Esophagus muscularis mucosa (tissue), 4 donors: ENCODE measurements at regions not wholly inside any gene's neighbourhood (a gene's known extent, or its start where the extent isn't known, plus 50 kb on each side); places are given as distances from the start of the nearest gene placed in this dataset.
"Not testable (repeated sequence)": the region's sequence is repeated elsewhere in the genome, so short reads cannot be mapped to it uniquely, and the experiment has no call there.

ENCODE experiments used
- DNase-seq: peaks from one replicate; pipeline ENCODE4 v3.0.0-alpha.2; 2017; ENCODE audit errors: extremely low spot score
- H3K27ac ChIP-seq, 4 donors: fragments of 200-600 bp; sonication (generic); replicated peaks in 1 of 4; 1 replicate in 3 of 4; 2 replicates in 1 of 4; pipeline ENCODE4 v1.5.1; 2016 to 2019; ENCODE audit warnings: mild to moderate bottlenecking in 1 of 4
- H3K27me3 ChIP-seq, 4 donors: fragments of 200-600 bp; sonication (generic); one replicate each; pipeline versions ENCODE4 v1.5.1 to v1.6.0; 2016 to 2019
- H3K36me3 ChIP-seq, 4 donors: fragments of 200-600 bp; sonication (generic); one replicate each; pipeline ENCODE4 v1.5.1; 2016 to 2019
- H3K4me1 ChIP-seq, 4 donors: fragments of 200-600 bp; sonication (generic); one replicate each; pipeline ENCODE4 v1.5.1; 2016 to 2019
- H3K4me3 ChIP-seq, 4 donors: fragments of 200-600 bp; sonication (generic); 1 replicate in 2 of 4; 2 replicates in 2 of 4; pipeline ENCODE4 v1.5.1; 2016 to 2019; ENCODE audit warnings: mild to moderate bottlenecking in 4 of 4, moderate library complexity in 1 of 4
- H3K9me3 ChIP-seq, 4 donors: fragments of 200-600 bp; sonication (generic); 1 replicate in 3 of 4; 2 replicates in 1 of 4; pipeline ENCODE4 v1.5.1; 2016 to 2019
- CTCF ChIP-seq, 3 experiments: fragments of 200-600 bp in 2 of 3; fragments of 450-650 bp in 1 of 3; sonication (generic) in 2 of 3; IDR thresholded peaks; one replicate each; pipeline ENCODE4 v1.5.1; 2017 to 2019; ENCODE audit warnings: antibody characterized with exemption in 3 of 3, mild to moderate bottlenecking in 2 of 3, moderate library complexity in 1 of 3
- EP300 ChIP-seq: sonication (generic); formaldehyde crosslinking; IDR thresholded peaks from one replicate; pipeline ENCODE4 v1.6.1; 2017; ENCODE audit warnings: antibody characterized with exemption
- POLR2A ChIP-seq: fragments of 450-650 bp; IDR thresholded peaks from one replicate; pipeline ENCODE4 v1.6.1; 2017; ENCODE audit warnings: antibody characterized with exemption, moderate library complexity, mild to moderate bottlenecking, low read depth
- POLR2AphosphoS5 ChIP-seq, 2 donors: sonication (generic); formaldehyde crosslinking; IDR thresholded peaks; one replicate each; pipeline ENCODE4 v1.6.1; 2017; ENCODE audit warnings: antibody characterized with exemption in 2 of 2
- WGBS: methylation state at CpG from one replicate; pipeline ENCODE4 v1.1.5; 2018; 5-methylcytosine and 5-hydroxymethylcytosine counted together
- intact Hi-C: fragments of 100-400 bp; cut with DNase I; formaldehyde crosslinking; loops from one replicate; pipeline ENCODE4 v1.15.1; 2023

- Histone ChIP-seq H3K4me1 (peaks cover 14 to 22% (median 17%) of the 10 kb centered on the region in 4 donors), H3K9me3 (no peaks in the 10 kb centered on the region), H3K36me3 (no peaks in the 10 kb centered on the region), H3K4me3 (no peak overlapping the region), H3K27ac (no peak overlapping the region), H3K27me3 (no peaks in the 10 kb centered on the region)
- DNase-seq: no peak
- TF ChIP-seq POLR2AphosphoS5 (IDR thresholded peaks at IDR 0.05) (no peak), POLR2A (no peak), EP300 (no peak), CTCF (IDR thresholded peaks at IDR 0.05) (no peak)
- intact Hi-C loops: no loop called here
- whole genome bisulfite sequencing: 89% methylated on average over 1 of the region's 1 CpG
Observed at GRCh38 chr10:21289961-21290360, 235.5 kb downstream of the SKIDA1 start.

DNA sequence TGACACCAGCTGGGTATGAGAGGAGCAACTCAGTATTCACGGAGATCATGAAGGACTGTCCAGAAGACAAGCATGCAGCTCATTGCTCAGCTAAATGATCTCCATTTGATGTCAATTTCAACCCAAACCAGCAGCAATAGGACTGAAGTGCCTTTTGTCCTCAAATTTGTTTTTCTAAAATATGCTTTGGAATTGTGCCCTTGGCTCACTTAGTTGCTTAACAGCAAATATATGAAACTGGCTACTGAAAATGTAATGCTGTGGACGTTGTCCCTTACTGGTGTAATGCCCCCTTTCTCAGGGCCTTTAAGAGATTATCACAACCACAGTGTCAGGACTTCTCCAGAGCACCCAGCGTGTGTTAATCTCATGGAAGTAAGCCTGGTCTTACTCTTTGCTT lies 236.2 kb downstream of the SKIDA1 start:
- Histone ChIP-seq H3K9me3 (no peaks in the 10 kb centered on the region), H3K4me1 (peaks cover 14 to 22% (median 17%) of the 10 kb centered on the region in 4 donors), H3K27ac (no peak overlapping the region), H3K36me3 (no peaks in the 10 kb centered on the region), H3K4me3 (no peak overlapping the region), H3K27me3 (no peaks in the 10 kb centered on the region)
- TF ChIP-seq POLR2A (no peak), CTCF (IDR thresholded peaks at IDR 0.05) (no peak), POLR2AphosphoS5 (IDR thresholded peaks at IDR 0.05) (no peak), EP300 (no peak)
- 91% methylated on average over 3 of the region's 3 CpGs for WGBS
- intact Hi-C loops: no loop called here
- no peak for DNase-seq

- Histone ChIP-seq H3K9me3 (no peaks in the 10 kb centered on the region), H3K4me3 (no peak overlapping the region), H3K27ac (no peak overlapping the region), H3K36me3 (no peaks in the 10 kb centered on the region), H3K4me1 (no peaks in the 10 kb centered on the region), H3K27me3 (no peaks in the 10 kb centered on the region)
- intact Hi-C loops: no loop called here
- DNase-seq: no peak
- 89% methylated on average over 4 of the region's 4 CpGs for WGBS
- TF ChIP-seq POLR2AphosphoS5 (IDR thresholded peaks at IDR 0.05) (no peak), EP300 (no peak)
Observed at GRCh38 chr10:21285742-21286331, 239.6 kb downstream of the SKIDA1 start.

DNA sequence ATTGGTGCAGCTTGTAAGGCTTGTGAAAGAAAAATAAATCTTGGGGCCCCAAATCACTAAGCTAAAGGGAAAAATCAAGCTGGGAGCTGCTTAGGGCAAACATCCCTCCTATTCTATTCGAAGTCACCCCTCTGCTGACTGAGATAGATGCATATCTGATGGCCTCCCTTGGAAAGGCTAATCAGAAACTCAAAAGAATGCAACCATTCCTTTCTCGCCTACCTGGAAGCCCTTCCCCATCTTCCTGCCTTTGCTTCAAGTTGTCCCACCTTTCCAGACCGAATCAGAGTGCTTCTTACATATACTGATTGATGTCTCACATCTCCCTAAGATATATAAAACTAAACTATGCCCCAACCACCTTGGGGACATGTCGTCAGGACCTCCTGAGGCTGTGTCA lies 240.3 kb downstream of the SKIDA1 start:
- TF ChIP-seq EP300 (no peak), POLR2AphosphoS5 (IDR thresholded peaks at IDR 0.05) (no peak), CTCF (IDR thresholded peaks at IDR 0.05) (no peak), POLR2A (no peak)
- 91% methylated on average over 4 of the region's 4 CpGs for WGBS

DNA sequence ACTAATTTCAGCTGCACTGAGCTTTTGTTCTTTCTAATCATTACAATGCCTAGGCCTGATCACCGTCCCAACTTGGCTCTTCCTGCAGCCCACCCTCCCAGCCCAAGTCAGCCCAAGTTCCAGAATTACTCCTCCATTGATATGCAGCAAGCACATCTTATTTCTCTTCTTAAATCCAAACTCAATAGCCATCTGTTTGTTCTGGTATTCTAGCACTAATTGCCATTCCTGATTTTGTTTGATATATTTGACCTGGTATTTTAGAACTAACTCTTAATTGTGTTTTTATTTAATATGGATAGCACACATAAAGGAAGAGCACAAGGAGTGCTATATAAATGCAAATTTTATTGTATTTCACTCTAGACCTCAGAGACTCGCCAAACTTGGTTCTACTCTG lies 241.2 kb downstream of the SKIDA1 start:
- no peak overlapping the region for H3K27ac ChIP-seq
- WGBS: 98% methylated on average over 2 of the region's 2 CpGs
- no peak for TF ChIP-seq CTCF (IDR thresholded peaks at IDR 0.05)
- TF ChIP-seq EP300: no peak

More for the DNA sequence above, 240.3 kb downstream of the SKIDA1 start:
- Histone ChIP-seq H3K27ac (no peak overlapping the region), H3K9me3 (no peaks in the 10 kb centered on the region), H3K4me1 (no peaks in the 10 kb centered on the region), H3K4me3 (no peak overlapping the region), H3K36me3 (no peaks in the 10 kb centered on the region), H3K27me3 (no peaks in the 10 kb centered on the region)
- DNase-seq: no peak
- intact Hi-C loops: no loop called here

GRCh38 chr10:21283053-21283452 lies 242.4 kb downstream of the SKIDA1 start:
- not testable (repeated sequence) for H3K9me3 ChIP-seq, H3K4me3 ChIP-seq, H3K4me1 ChIP-seq, DNase-seq, H3K36me3 ChIP-seq, H3K27ac ChIP-seq, H3K27me3 ChIP-seq
- intact Hi-C loops: loop anchor here (5.0 kb wide), 1 partner anchor 454 kb away; no protein-coding TSS in a partner anchor
- WGBS: 89% methylated on average over 6 of the region's 6 CpGs

More for the DNA sequence above, 241.2 kb downstream of the SKIDA1 start:
- Histone ChIP-seq H3K4me1 (no peaks in the 10 kb centered on the region), H3K27me3 (no peaks in the 10 kb centered on the region), H3K36me3 (no peaks in the 10 kb centered on the region), H3K9me3 (no peaks in the 10 kb centered on the region), H3K4me3 (no peak overlapping the region)
- intact Hi-C loops: loop anchor here (5.0 kb wide), 1 partner anchor 453 kb away; no protein-coding TSS in a partner anchor
- no peak for DNase-seq
